A172 (cell line): ENCODE measurements at regions not wholly inside any gene's neighbourhood (a gene's known extent, or its start where the extent isn't known, plus 50 kb on each side); places are given as distances from the start of the nearest gene placed in this dataset.
"Not testable (repeated sequence)": the region's sequence is repeated elsewhere in the genome, so short reads cannot be mapped to it uniquely, and the experiment has no call there.

Experiments
- DNase-seq: peaks from one replicate; pipeline ENCODE4 v3.0.0-alpha.2; 2015; ENCODE audit warnings: low spot score

- no peak for DNase-seq
Observed at GRCh38 chr16:48004141-48004695, 151.6 kb downstream of the ABCC12 start.

GRCh38 chr16:48003206-48003907 is 152.4 kb downstream of the ABCC12 start:
- peak; percentile 49 for DNase-seq

- no peak for DNase-seq
Observed at GRCh38 chr16:48001324-48001895, 154.4 kb downstream of the ABCC12 start.

- no peak for DNase-seq
Observed at GRCh38 chr16:48000622-48001021, 155.2 kb downstream of the ABCC12 start.

- no peak for DNase-seq
Observed at GRCh38 chr16:47999595-47999994, 156.2 kb downstream of the ABCC12 start.

- no peak for DNase-seq
Observed at GRCh38 chr16:47995354-47995753, 160.4 kb downstream of the ABCC12 start.

GRCh38 chr16:47991491-47991890 is 164.3 kb downstream of the ABCC12 start:
- DNase-seq: no peak

- DNase-seq: peak; percentile 35
Observed at GRCh38 chr16:47990676-47991075, 165.1 kb downstream of the ABCC12 start.

GRCh38 chr16:47987136-47987535 is 168.7 kb downstream of the ABCC12 start:
- DNase-seq: no peak

GRCh38 chr16:47986031-47986430 is 169.8 kb downstream of the ABCC12 start:
- no peak for DNase-seq

GRCh38 chr16:47984669-47985068 is 171.1 kb downstream of the ABCC12 start:
- DNase-seq: no peak

GRCh38 chr16:47983999-47984580 is 171.7 kb downstream of the ABCC12 start:
- DNase-seq: peak; percentile 18

- no peak for DNase-seq
Observed at GRCh38 chr16:47980212-47980611, 175.6 kb downstream of the ABCC12 start.

GRCh38 chr16:47979616-47980182 is 176.1 kb downstream of the ABCC12 start:
- DNase-seq: no peak

GRCh38 chr16:47979164-47979520 is 176.7 kb downstream of the ABCC12 start:
- DNase-seq: no peak

GRCh38 chr16:47978491-47979163 is 177.2 kb downstream of the ABCC12 start:
- no peak for DNase-seq

- no peak for DNase-seq
Observed at GRCh38 chr16:47977802-47978201, 178.0 kb downstream of the ABCC12 start.

- DNase-seq: no peak
Observed at GRCh38 chr16:47976636-47977210, 179.1 kb downstream of the ABCC12 start.

GRCh38 chr16:47974971-47975370 is 180.8 kb downstream of the ABCC12 start:
- not testable (repeated sequence) for DNase-seq

- no peak for DNase-seq
Observed at GRCh38 chr16:47973552-47973951, 182.2 kb downstream of the ABCC12 start.

- no peak for DNase-seq
Observed at GRCh38 chr16:47972246-47972985, 183.4 kb downstream of the ABCC12 start.
